H1 (cell line): ENCODE measurements at regions not wholly inside any gene's neighbourhood (a gene's known extent, or its start where the extent isn't known, plus 50 kb on each side); places are given as distances from the start of the nearest gene placed in this dataset.

Experiments
- CTCF ChIA-PET: fragments of 300-600 bp; sonication (Branson Sonifier 250); formaldehyde crosslinking; loops from one replicate; lab custom pipeline; 2021; ENCODE audit not compliant: partially characterized antibody; lab: Charles Lee
- POLR2A ChIA-PET: fragments of 300-600 bp; sonication (Branson Sonifier 250); formaldehyde crosslinking; loops from one replicate; lab custom pipeline; 2021; ENCODE audit warnings: inconsistent platforms; ENCODE audit not compliant: partially characterized antibody; lab: Charles Lee
- DNase-seq, 2 experiments: peaks; one replicate each; pipeline versions ENCODE4 v3.0.0 to v3.0.0-alpha.2; 2010 to 2022; ENCODE audit warnings: low spot score in 2 of 2, low read depth in 1 of 2, mixed read lengths in 1 of 2
- FAIRE-seq: peaks from 2 replicates; lab custom pipeline; 2011; peaks lifted over from hg19 to GRCh38; lab: Jason Lieb, UNC
- H2AFZ ChIP-seq: 2 replicates; pipeline ENCODE4 v1.8.1; 2012; ENCODE audit warnings: low read length, inconsistent platforms
- H2AK5ac ChIP-seq: 2 replicates; pipeline ENCODE4 v1.6.1; 2013; ENCODE audit warnings: low read depth, low read length
- H2BK120ac ChIP-seq: replicated peaks from 2 replicates; pipeline ENCODE3; 2013; ENCODE audit warnings: low read depth, low read length, inconsistent platforms
- H2BK12ac ChIP-seq: 2 replicates; pipeline ENCODE4 v1.6.1; 2013; ENCODE audit warnings: low read depth, low read length
- H2BK15ac ChIP-seq: 2 replicates; pipeline ENCODE4 v1.6.1; 2013; ENCODE audit warnings: low read length
- H2BK20ac ChIP-seq: 2 replicates; pipeline ENCODE4 v1.6.1; 2013; ENCODE audit warnings: low read length
- H2BK5ac ChIP-seq: 2 replicates; pipeline ENCODE4 v1.6.1; 2013; ENCODE audit warnings: low read depth, low read length
- H3K14ac ChIP-seq: 2 replicates; pipeline ENCODE4 v1.6.1; 2013; ENCODE audit warnings: inconsistent platforms; ENCODE audit not compliant: insufficient read length
- H3K18ac ChIP-seq: 2 replicates; pipeline ENCODE4 v1.6.1; 2013; ENCODE audit warnings: low read length; ENCODE audit errors: extremely low read depth
- H3K23ac ChIP-seq: 2 replicates; pipeline ENCODE4 v1.6.1; 2013; ENCODE audit warnings: inconsistent platforms; ENCODE audit not compliant: insufficient read length
- H3K23me2 ChIP-seq: 2 replicates; pipeline ENCODE4 v1.6.1; 2013; ENCODE audit warnings: low read depth, low read length
- H3K27ac ChIP-seq: 2 replicates; pipeline ENCODE4 v1.6.1; 2011; ENCODE audit warnings: low read depth, low read length, inconsistent platforms
- H3K27me3 ChIP-seq, 4 experiments: replicated peaks in 1 of 4; 1 replicate in 1 of 4; 2 replicates in 3 of 4; pipeline versions ENCODE4 v1.6.1 to v1.8.1; 2011 to 2013; ENCODE audit warnings: low read length in 3 of 4, mild to moderate bottlenecking in 3 of 4, inconsistent platforms in 2 of 4, mixed read lengths in 2 of 4, moderate library complexity in 1 of 4; ENCODE audit not compliant: control insufficient read depth in 3 of 4, insufficient read depth in 3 of 4; ENCODE audit errors: extremely low read depth in 1 of 4
- H3K36me3 ChIP-seq, 4 experiments: 2 replicates each; pipeline versions ENCODE4 v1.6.1 to v1.8.1; 2011 to 2013; ENCODE audit warnings: mild to moderate bottlenecking in 4 of 4, low read length in 3 of 4, moderate library complexity in 2 of 4, control low read depth in 1 of 4, inconsistent platforms in 1 of 4; ENCODE audit not compliant: insufficient read depth in 4 of 4, control insufficient read depth in 2 of 4
- H3K4ac ChIP-seq: replicated peaks from 2 replicates; pipeline ENCODE3; 2013; ENCODE audit warnings: low read length, low read depth, mixed read lengths, inconsistent platforms; ENCODE audit not compliant: insufficient read length
- H3K4me1 ChIP-seq, 4 experiments: replicated peaks in 1 of 4; 1 replicate in 1 of 4; 2 replicates in 3 of 4; pipeline versions ENCODE4 v1.6.1 to v1.8.1; 2011 to 2013; ENCODE audit warnings: low read length in 3 of 4, inconsistent platforms in 2 of 4, mixed read lengths in 1 of 4; ENCODE audit not compliant: insufficient read depth in 4 of 4, control insufficient read depth in 3 of 4
- H3K4me2 ChIP-seq, 2 experiments: 2 replicates each; pipeline versions ENCODE4 v1.6.1 to v1.8.1; 2011 to 2013; ENCODE audit warnings: low read depth in 2 of 2, low read length in 2 of 2, control low read depth in 1 of 2, inconsistent platforms in 1 of 2, mild to moderate bottlenecking in 1 of 2; ENCODE audit not compliant: insufficient read depth in 1 of 2
- H3K4me3 ChIP-seq, 4 experiments: fragments of 200-600, 300-600 bp in 1 of 4; sonication (generic), shearing (Covaris generic), sonication (Bioruptor Twin) in 1 of 4; 2 replicates each; pipeline versions ENCODE4 v1.5.1 to v1.8.1; 2011 to 2016; ENCODE audit warnings: low read length in 4 of 4, low read depth in 3 of 4, control low read depth in 2 of 4, inconsistent platforms in 2 of 4, mild to moderate bottlenecking in 2 of 4, mixed read lengths in 1 of 4, moderate library complexity in 1 of 4; ENCODE audit not compliant: insufficient read depth in 2 of 4; ENCODE audit errors: extremely low read depth in 1 of 4
- H3K56ac ChIP-seq: replicated peaks from 2 replicates; pipeline ENCODE3; 2013; ENCODE audit warnings: low read depth, mild to moderate bottlenecking, mixed read lengths, low read length, inconsistent platforms; ENCODE audit not compliant: insufficient read length
- H3K79me1 ChIP-seq: 2 replicates; pipeline ENCODE4 v1.6.1; 2013; ENCODE audit warnings: low read depth, low read length, control low read depth
- H3K79me2 ChIP-seq, 2 experiments: 2 replicates each; pipeline versions ENCODE4 v1.6.1 to v1.8.1; 2012 to 2013; ENCODE audit warnings: low read length in 2 of 2, mild to moderate bottlenecking in 2 of 2, inconsistent platforms in 1 of 2; ENCODE audit not compliant: insufficient read depth in 2 of 2, control insufficient read depth in 1 of 2
- H3K9ac ChIP-seq, 4 experiments: replicated peaks in 1 of 4; 1 replicate in 1 of 4; 2 replicates in 3 of 4; pipeline versions ENCODE4 v1.6.1 to v1.8.1; 2011 to 2013; ENCODE audit warnings: low read depth in 3 of 4, low read length in 3 of 4, control low read depth in 2 of 4, mild to moderate bottlenecking in 2 of 4, moderate library complexity in 2 of 4, inconsistent platforms in 1 of 4; ENCODE audit errors: extremely low read depth in 1 of 4
- H3K9me3 ChIP-seq, 2 experiments: 2 replicates each; pipeline versions ENCODE4 v1.6.1 to v1.8.1; 2012 to 2013; ENCODE audit warnings: mild to moderate bottlenecking in 2 of 2, moderate library complexity in 2 of 2, control low read depth in 1 of 2, inconsistent platforms in 1 of 2, low read depth in 1 of 2, low read length in 1 of 2, mixed read lengths in 1 of 2; ENCODE audit not compliant: insufficient read depth in 2 of 2
- H4K20me1 ChIP-seq, 2 experiments: replicated peaks in 1 of 2; 2 replicates each; pipeline versions ENCODE3 to v1.8.1; 2011 to 2013; ENCODE audit warnings: inconsistent platforms in 2 of 2, low read length in 2 of 2, mild to moderate bottlenecking in 1 of 2; ENCODE audit not compliant: insufficient read depth in 2 of 2, control insufficient read depth in 1 of 2
- H4K5ac ChIP-seq: 2 replicates; pipeline ENCODE4 v1.6.1; 2013; ENCODE audit warnings: low read length, low read depth, mixed read lengths, inconsistent platforms; ENCODE audit not compliant: insufficient read length
- H4K8ac ChIP-seq: 2 replicates; pipeline ENCODE4 v1.8.0; 2013; ENCODE audit warnings: mild to moderate bottlenecking, moderate library complexity, low read length, inconsistent platforms; ENCODE audit not compliant: insufficient read depth; ENCODE audit errors: extremely low read depth
- H4K91ac ChIP-seq: replicated peaks from 2 replicates; pipeline ENCODE3; 2013; ENCODE audit warnings: low read length, mixed read lengths, inconsistent platforms; ENCODE audit not compliant: insufficient read length
- CREB1 ChIP-seq: IDR thresholded peaks from 2 replicates; pipeline ENCODE4 v1.6.1; 2012; ENCODE audit warnings: inconsistent platforms
- PHF8 ChIP-seq: fragments of 200-600 bp; sonication (generic); conservative IDR thresholded peaks from 2 replicates; pipeline ENCODE4 v1.7.1; 2012; ENCODE audit warnings: low read depth, mild to moderate bottlenecking, inconsistent platforms, low read length, moderate library complexity
- SP1 ChIP-seq: IDR thresholded peaks from 2 replicates; pipeline ENCODE4 v1.6.1; 2011; ENCODE audit warnings: low read depth, low read length
- TAF1 ChIP-seq: IDR thresholded peaks from 2 replicates; pipeline ENCODE4 v1.6.1; 2011; ENCODE audit warnings: mild to moderate bottlenecking, low read depth, low read length
- WGBS, 2 experiments: shearing (Covaris generic) in 1 of 2; methylation state at CpG; one replicate each; pipeline versions ENCODE4 v1.1.6 to v1.1.7; 2013 to 2015; ENCODE audit warnings: low lambda C conversion rate in 2 of 2, mixed read lengths in 2 of 2, inconsistent platforms in 1 of 2, low coverage in 1 of 2, missing lambda C conversion rate in 1 of 2; ENCODE audit not compliant: insufficient replicate concordance in 2 of 2, insufficient coverage in 1 of 2, insufficient read length in 1 of 2; ENCODE audit errors: extremely low coverage in 1 of 2, missing lambda C conversion rate in 1 of 2; 5-methylcytosine and 5-hydroxymethylcytosine counted together

- Histone ChIP-seq H3K27ac (no peak overlapping the region), H2BK5ac (no peak overlapping the region), H3K56ac (no peak overlapping the region), H3K4me3 (no peak overlapping the region), H2BK15ac (no peak overlapping the region), H2BK12ac (no peak overlapping the region), H2AFZ (no peak overlapping the region), H2BK20ac (no peak overlapping the region), H3K23me2 (peaks cover 13% of the 10 kb centered on the region; the same call in 1 of the 2 replicates), H4K5ac (no peak overlapping the region), H4K91ac (no peak overlapping the region), H3K36me3 (no peaks in the 10 kb centered on the region), H2AK5ac (no peak overlapping the region), H3K18ac (no peak overlapping the region), H2BK120ac (no peak overlapping the region), H3K4ac (no peak overlapping the region), H3K4me1 (peaks cover 5 to 13% (median 9%) of the 10 kb centered on the region in 4 experiments; a peak in 6 of 7 replicates), H3K79me2 (no peaks in the 10 kb centered on the region), H3K27me3 (peaks cover 9 to 21% (median 20%) of the 10 kb centered on the region in 4 experiments), H3K79me1 (no peaks in the 10 kb centered on the region), H3K4me2 (no peak overlapping the region), H3K14ac (no peak overlapping the region), H4K8ac (no peak overlapping the region), H3K9me3 (no peaks in the 10 kb centered on the region), H3K9ac (no peak overlapping the region), H4K20me1 (no peaks in the 10 kb centered on the region), H3K23ac (no peak overlapping the region)
- FAIRE-seq: no peak
- 85% methylated on average over 4 of the region's 4 CpGs; no CpG with 5 or more reads in 1 of the 2 experiments for WGBS, 2 experiments
- CTCF ChIA-PET: interaction anchor here (0.6 to 6.3 kb wide), 9 partner anchors 15 to 294 kb away, joined by 3 to 40 read pairs (median 3); no protein-coding TSS in a partner anchor
- TF ChIP-seq SP1 (no peak), PHF8 (no peak), CREB1 (no peak), TAF1 (no peak)
- POLR2A ChIA-PET: interaction anchor here (1.4 to 2.0 kb wide), 2 partner anchors 11 to 14 kb away, joined by 4 to 5 read pairs; no protein-coding TSS in a partner anchor
- DNase-seq: no peak
These were observed 89.4 kb upstream of the SIRPA start for GRCh38 chr20:1805816-1806215.
